Cardiac fibroblast (primary cell): ENCODE measurements at regions not wholly inside any gene's neighbourhood (a gene's known extent, or its start where the extent isn't known, plus 50 kb on each side); places are given as distances from the start of the nearest gene placed in this dataset.

ENCODE experiments used
- DNase-seq, 2 donors: peaks; one replicate each; pipeline versions ENCODE4 v3.0.0 to v3.0.0-alpha.2; 2010; ENCODE audit warnings: low read depth in 2 of 2
- H3K4me3 ChIP-seq, 2 donors: replicated peaks in 1 of 2; 1 replicate in 1 of 2; 2 replicates in 1 of 2; pipeline ENCODE4 v1.5.1; 2011; ENCODE audit warnings: low read depth in 2 of 2, low read length in 2 of 2, mild to moderate bottlenecking in 2 of 2, moderate library complexity in 1 of 2
- TF ChIP-seq, protein P1 (sequence below): IDR thresholded peaks from one replicate; pipeline ENCODE4 v1.5.1; 2011; ENCODE audit warnings: low read depth, mild to moderate bottlenecking, low read length, inconsistent platforms

DNA sequence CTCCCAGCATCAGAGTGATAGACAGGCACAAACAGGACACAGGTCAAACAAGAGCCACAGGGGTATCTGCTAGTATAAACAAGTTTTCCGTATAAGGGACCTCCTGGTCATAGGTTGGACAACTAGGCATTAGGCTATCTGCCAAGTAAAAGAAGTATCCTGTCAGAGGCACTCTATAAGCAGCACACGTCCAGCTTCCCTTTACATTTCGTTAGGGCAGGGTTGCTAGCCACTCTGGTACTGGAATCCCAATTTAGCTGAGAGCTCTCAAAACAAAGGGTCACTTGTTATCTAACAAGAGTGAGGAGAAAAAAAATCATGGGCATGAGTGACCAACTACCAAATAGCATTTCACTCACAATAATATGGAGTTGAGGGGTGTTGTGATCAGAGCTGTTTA, 780.7 kb upstream of the DIAPH2 start:
- H3K4me3 ChIP-seq = no peak overlapping the region
- TF ChIP-seq, protein P1, sequence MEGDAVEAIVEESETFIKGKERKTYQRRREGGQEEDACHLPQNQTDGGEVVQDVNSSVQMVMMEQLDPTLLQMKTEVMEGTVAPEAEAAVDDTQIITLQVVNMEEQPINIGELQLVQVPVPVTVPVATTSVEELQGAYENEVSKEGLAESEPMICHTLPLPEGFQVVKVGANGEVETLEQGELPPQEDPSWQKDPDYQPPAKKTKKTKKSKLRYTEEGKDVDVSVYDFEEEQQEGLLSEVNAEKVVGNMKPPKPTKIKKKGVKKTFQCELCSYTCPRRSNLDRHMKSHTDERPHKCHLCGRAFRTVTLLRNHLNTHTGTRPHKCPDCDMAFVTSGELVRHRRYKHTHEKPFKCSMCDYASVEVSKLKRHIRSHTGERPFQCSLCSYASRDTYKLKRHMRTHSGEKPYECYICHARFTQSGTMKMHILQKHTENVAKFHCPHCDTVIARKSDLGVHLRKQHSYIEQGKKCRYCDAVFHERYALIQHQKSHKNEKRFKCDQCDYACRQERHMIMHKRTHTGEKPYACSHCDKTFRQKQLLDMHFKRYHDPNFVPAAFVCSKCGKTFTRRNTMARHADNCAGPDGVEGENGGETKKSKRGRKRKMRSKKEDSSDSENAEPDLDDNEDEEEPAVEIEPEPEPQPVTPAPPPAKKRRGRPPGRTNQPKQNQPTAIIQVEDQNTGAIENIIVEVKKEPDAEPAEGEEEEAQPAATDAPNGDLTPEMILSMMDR = no peak
- DNase-seq = no peak

DNA sequence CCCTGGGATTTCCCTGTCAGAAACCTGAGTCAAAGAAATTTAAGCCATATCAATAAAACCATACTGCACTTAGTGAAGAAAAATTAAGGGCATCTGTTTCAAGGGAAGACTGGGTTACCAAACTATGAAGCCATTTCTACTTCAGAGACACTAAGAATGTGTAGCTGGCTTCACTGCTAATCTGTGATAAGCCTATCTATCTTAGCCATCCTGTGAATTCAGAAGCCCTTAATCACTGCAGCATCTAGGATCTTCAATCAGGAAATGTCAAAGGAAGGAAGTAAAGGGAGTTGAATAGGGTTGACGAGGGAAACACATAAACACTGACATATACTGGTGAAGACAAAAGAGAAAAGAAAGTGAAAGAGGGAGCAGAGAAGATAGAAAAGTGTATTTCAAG, 777.6 kb upstream of the DIAPH2 start:
- DNase-seq = no peak
- H3K4me3 ChIP-seq = no peak overlapping the region
- TF ChIP-seq, protein P1 = no peak

DNA sequence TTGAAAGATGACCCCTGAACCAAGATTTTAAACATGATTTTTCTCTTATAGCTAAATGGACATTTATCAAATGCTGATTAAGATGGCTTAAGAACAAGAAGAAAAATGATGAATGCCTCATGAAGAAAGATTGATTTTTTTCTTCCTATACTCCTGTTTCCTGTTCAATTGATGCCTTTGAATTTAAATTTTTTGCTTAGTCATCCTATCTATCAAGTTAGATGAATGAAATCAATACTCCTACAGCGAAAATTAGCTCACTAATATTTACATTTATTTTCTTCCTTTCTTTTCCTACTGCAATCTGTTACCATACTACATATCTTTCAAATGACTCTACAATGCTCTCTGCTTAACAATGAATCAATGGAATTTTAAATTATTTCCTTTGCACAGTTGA, 773.6 kb upstream of the DIAPH2 start:
- TF ChIP-seq, protein P1 = no peak
- DNase-seq = no peak
- H3K4me3 ChIP-seq = no peak overlapping the region

DNA sequence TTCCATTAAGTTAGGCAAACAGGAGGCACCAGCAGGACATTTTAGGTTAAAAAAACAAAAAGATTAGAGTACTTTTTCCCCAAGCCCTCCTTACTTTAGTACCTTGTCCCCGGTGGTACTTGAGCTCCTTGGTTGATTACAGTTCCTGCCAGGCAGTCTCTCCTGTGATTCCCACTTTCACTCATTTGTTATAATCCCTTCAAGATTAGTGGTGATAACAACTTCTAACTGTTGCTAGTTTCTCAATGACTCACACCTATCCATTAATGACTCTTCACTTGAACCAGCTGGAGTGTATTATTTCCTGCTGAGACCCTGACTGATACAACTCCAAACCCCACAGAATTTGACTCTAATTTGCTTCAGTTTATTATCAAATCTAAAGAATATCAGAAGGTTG, 765.0 kb upstream of the DIAPH2 start:
- DNase-seq = no peak
- TF ChIP-seq, protein P1 = no peak
- H3K4me3 ChIP-seq = no peak overlapping the region

DNA sequence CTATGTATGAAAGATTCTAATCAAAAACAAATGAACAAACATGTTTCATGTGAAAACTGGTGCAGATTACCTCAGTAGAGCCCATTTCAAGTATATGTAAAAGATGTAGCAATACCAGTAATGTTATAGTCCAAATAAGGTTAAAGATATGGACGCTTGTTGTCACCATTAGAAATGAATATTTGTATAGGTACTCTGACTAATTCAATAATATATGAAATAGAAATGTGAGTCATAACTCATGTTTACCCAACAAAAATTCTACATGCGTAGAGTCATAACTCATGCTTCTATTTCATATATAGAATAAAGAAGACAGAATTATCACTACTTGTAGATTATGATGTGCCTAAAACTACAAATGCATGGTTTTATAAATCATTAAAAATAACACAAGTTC, 739.1 kb upstream of the DIAPH2 start:
- TF ChIP-seq, protein P1 = no peak
- no peak overlapping the region for H3K4me3 ChIP-seq
- peak in 1 of 2 donors; percentile 36 for DNase-seq

DNA sequence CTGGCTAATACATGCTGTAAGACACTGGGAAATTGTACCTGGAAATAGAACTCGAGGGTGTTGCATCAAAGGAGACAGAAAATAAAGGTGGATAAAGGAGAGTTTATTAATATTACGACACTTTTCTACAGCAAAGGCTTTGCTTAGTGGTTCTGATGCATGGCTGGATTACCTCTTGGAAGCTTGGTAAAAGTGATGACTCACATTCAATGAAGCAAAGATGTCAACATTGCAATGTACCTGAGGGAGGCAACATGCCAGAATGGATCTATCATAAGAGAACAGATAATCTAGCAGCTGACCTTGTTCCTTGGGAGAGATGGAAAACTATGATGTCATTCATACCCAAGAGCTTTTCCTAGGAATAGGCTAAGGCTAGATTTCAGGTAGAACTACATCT, 735.1 kb upstream of the DIAPH2 start:
- no peak for DNase-seq
- H3K4me3 ChIP-seq = no peak overlapping the region
- TF ChIP-seq, protein P1 = no peak

DNA sequence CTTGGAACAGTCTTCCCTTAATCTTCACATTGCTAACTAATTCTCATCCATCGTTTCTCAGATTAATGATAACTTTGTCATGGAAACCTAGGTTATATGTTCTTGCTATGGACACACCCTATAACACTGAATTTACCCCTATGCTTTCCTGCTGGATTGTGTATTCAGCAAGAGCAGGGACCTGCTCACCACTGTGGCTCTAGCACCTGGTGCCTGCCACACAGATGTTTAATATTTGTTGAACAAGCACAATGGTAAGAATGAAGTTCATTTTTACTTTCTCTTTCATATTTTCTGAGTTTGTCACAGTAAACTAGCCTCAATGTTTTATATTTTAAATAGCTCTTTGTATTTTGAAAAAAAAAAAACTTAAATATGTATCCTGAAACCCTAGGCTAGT, 734.0 kb upstream of the DIAPH2 start:
- TF ChIP-seq, protein P1 = no peak
- no peak overlapping the region for H3K4me3 ChIP-seq
- no peak for DNase-seq
